Mesothelial cell of epicardium (in vitro differentiated cells): ENCODE measurements at regions not wholly inside any gene's neighbourhood (a gene's known extent, or its start where the extent isn't known, plus 50 kb on each side); places are given as distances from the start of the nearest gene placed in this dataset.

Source experiments
- DNase-seq, 2 experiments: peaks; one replicate each; pipeline ENCODE4 v3.0.0; 2021; ENCODE audit warnings: low spot score in 2 of 2; ENCODE audit not compliant: unreplicated experiment in 2 of 2
- H3K27ac Mint-ChIP-seq: 2 replicates; pipeline ENCODE4 v1.8.0; 2021; ENCODE audit warnings: mixed read lengths
- H3K27me3 Mint-ChIP-seq: 2 replicates; pipeline ENCODE4 v1.8.0; 2021; ENCODE audit warnings: low read depth, mixed read lengths
- H3K36me3 Mint-ChIP-seq: 2 replicates; pipeline ENCODE4 v1.8.0; 2021; ENCODE audit warnings: mixed read lengths
- H3K4me1 Mint-ChIP-seq: 2 replicates; pipeline ENCODE4 v1.8.0; 2021; ENCODE audit warnings: mixed read lengths
- H3K4me3 Mint-ChIP-seq: 2 replicates; pipeline ENCODE4 v1.8.0; 2021; ENCODE audit warnings: mild to moderate bottlenecking, moderate library complexity, mixed read lengths
- H3K9me3 Mint-ChIP-seq: 2 replicates; pipeline ENCODE4 v1.8.0; 2021; ENCODE audit warnings: mixed read lengths
- CTCF ChIP-seq: fragments of 200-600 bp; sonication (generic); IDR thresholded peaks from one replicate; pipeline ENCODE4 v1.5.0; 2021; ENCODE audit warnings: antibody characterized with exemption; ENCODE audit not compliant: unreplicated experiment

DNA sequence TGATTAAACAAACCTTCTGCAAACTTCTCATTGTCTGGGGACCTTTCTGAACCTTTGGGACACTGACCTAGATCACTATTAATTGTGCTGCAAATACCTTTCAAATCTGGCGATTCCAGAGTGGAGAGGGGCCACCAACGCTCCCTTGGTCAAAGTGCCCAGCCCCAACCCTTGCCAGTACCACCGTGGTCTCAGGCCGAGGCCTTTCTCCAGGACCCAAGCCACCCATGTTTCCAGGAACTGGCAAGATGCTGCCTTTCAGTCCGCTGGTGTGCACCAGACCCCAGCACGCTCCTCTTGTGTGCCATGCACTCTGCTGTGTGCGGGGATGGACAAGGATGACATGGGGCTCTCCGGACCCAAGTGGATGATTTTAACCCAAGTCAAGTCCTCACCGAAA is 91.1 kb upstream of the MGMT start:
- TF ChIP-seq CTCF: no peak
- H3K27ac Mint-ChIP-seq: no peak overlapping the region
- no peak for DNase-seq
- no peak overlapping the region for H3K4me3 Mint-ChIP-seq
- no peaks in the 10 kb centered on the region for H3K4me1 Mint-ChIP-seq
- H3K9me3 Mint-ChIP-seq: no peaks in the 10 kb centered on the region
- H3K36me3 Mint-ChIP-seq: no peaks in the 10 kb centered on the region
- H3K27me3 Mint-ChIP-seq: peaks cover 17% of the 10 kb centered on the region

DNA sequence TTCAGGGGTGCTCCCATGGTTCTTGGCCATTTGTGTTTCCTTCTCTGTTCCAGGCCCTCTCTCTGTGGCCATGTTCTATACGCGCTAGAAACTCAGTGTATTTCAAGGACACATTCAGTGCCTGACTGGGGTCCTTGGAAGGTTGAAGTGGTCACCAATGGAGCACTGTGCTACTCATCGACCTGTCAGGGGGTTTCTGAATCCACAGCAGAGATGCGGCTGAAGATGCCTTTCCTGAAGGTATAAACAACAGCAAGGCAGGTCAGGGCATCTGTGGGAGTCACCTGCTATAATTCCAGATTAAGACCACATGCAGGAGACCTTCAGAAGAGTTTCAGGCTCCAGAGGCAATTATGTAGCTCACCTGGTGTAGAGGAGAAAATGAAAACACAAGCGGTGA is 86.8 kb upstream of the MGMT start:
- H3K4me3 Mint-ChIP-seq: no peak overlapping the region
- no peak overlapping the region for H3K27ac Mint-ChIP-seq
- no peaks in the 10 kb centered on the region for H3K4me1 Mint-ChIP-seq
- no peaks in the 10 kb centered on the region for H3K36me3 Mint-ChIP-seq
- no peaks in the 10 kb centered on the region for H3K9me3 Mint-ChIP-seq
- no peak for DNase-seq
- TF ChIP-seq CTCF: no peak
- H3K27me3 Mint-ChIP-seq: peaks cover under 1% of the 10 kb centered on the region

DNA sequence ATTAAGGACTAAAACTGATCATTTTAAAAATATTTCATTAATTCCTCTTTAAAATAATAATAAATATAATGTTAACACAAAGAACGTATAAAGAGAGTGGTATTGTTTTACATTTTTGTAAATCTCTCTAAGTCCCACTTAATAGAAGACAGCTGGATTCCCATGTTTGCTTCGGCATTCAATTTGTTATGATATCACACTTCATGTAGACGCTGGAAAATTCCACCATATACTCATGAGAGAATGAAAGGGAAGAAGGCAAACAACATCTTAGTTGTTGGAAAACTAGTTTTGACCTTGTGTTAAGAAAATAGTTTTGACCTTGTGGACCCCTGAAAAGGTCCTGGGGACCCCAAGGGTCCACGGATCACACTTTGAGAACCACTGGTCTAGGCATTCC is 85.3 kb upstream of the MGMT start:
- no peak overlapping the region for H3K27ac Mint-ChIP-seq
- TF ChIP-seq CTCF: no peak
- H3K27me3 Mint-ChIP-seq: peaks cover 3% of the 10 kb centered on the region
- H3K9me3 Mint-ChIP-seq: no peaks in the 10 kb centered on the region
- H3K36me3 Mint-ChIP-seq: no peaks in the 10 kb centered on the region
- H3K4me3 Mint-ChIP-seq: no peak overlapping the region
- no peaks in the 10 kb centered on the region for H3K4me1 Mint-ChIP-seq
- no peak for DNase-seq

GRCh38 chr10:129382401-129382800 is 84.6 kb upstream of the MGMT start:
- no peak for DNase-seq
- Mint-ChIP-seq H3K27ac (no peak overlapping the region), H3K9me3 (no peaks in the 10 kb centered on the region), H3K27me3 (peaks cover 3% of the 10 kb centered on the region), H3K36me3 (no peaks in the 10 kb centered on the region), H3K4me1 (no peaks in the 10 kb centered on the region), H3K4me3 (no peak overlapping the region)
- TF ChIP-seq CTCF: no peak

GRCh38 chr10:129383651-129384050 is 83.4 kb upstream of the MGMT start:
- Mint-ChIP-seq H3K4me3 (no peak overlapping the region), H3K36me3 (no peaks in the 10 kb centered on the region), H3K27ac (no peak overlapping the region), H3K4me1 (no peaks in the 10 kb centered on the region), H3K27me3 (peaks cover 4% of the 10 kb centered on the region), H3K9me3 (no peaks in the 10 kb centered on the region)
- DNase-seq: no peak
- TF ChIP-seq CTCF: no peak

DNA sequence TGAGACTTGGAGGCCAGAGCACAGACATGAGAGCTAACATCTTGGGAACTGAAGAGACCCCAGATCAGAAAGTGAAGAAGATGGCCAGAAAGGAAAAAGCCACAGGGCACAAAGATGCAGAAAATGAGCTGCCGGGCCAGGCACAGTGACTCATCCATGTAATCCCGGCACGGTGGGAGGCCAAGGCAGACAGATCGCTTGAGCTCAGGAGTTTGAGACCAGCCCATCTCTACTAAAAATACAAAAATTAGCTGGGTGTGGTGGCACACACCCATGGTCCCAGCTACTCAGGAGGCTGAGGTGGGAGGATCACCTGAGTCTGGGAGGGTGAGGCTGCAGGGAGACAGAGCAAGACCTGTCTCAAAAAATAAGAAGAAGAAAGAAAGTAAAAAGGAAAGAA is 81.4 kb upstream of the MGMT start:
- peaks cover 4% of the 10 kb centered on the region for H3K27me3 Mint-ChIP-seq
- H3K4me3 Mint-ChIP-seq: no peak overlapping the region
- DNase-seq: no peak
- no peaks in the 10 kb centered on the region for H3K36me3 Mint-ChIP-seq
- no peak for TF ChIP-seq CTCF
- no peaks in the 10 kb centered on the region for H3K4me1 Mint-ChIP-seq
- no peaks in the 10 kb centered on the region for H3K9me3 Mint-ChIP-seq
- no peak overlapping the region for H3K27ac Mint-ChIP-seq
